IMR-90 (cell line): ENCODE measurements at regions not wholly inside any gene's neighbourhood (a gene's known extent, or its start where the extent isn't known, plus 50 kb on each side); places are given as distances from the start of the nearest gene placed in this dataset.

Experiments used
- ATAC-seq: fragments of 200-7000 bp; cut with Tn5 transposase; 2 replicates; pipeline ENCODE4 v1.9.1; 2020; ENCODE audit warnings: low read depth, mild to moderate bottlenecking, moderate library complexity
- BruUV-seq: library from RNA; stranded (reverse); fragments of 400-500 nt; replicated peaks from 2 replicates; lab custom pipeline; 2021; lab: Mats Ljungman, UMichigan
- CTCF ChIA-PET: fragments of 300-600 bp; formaldehyde crosslinking; extraction: SDS; loops from one replicate; lab custom pipeline; 2021; ENCODE audit warnings: antibody characterized with exemption; lab: Yijun Ruan, JAX
- POLR2A ChIA-PET: fragments of 300-600 bp; sonication (Branson Sonifier 250); formaldehyde crosslinking; loops from one replicate; lab custom pipeline; 2022; ENCODE audit warnings: antibody characterized with exemption; ENCODE audit not compliant: unreplicated experiment; lab: Charles Lee
- DNase-seq: peaks from one replicate; pipeline ENCODE4 v3.0.0; 2013
- H2AFZ ChIP-seq: replicated peaks from 2 replicates; pipeline ENCODE3; 2013; ENCODE audit warnings: low read length, mild to moderate bottlenecking; ENCODE audit not compliant: poor library complexity
- H2AK5ac ChIP-seq: 2 replicates; pipeline ENCODE4 v1.6.1; 2013; ENCODE audit warnings: low read depth, low read length, inconsistent platforms
- H2AK9ac ChIP-seq: replicated peaks from 2 replicates; pipeline ENCODE3; 2013; ENCODE audit warnings: mild to moderate bottlenecking, low read depth, low read length, moderate library complexity; ENCODE audit not compliant: poor library complexity
- H2BK120ac ChIP-seq: 2 replicates; pipeline ENCODE4 v1.6.1; 2013; ENCODE audit warnings: low read depth, low read length, inconsistent platforms
- H2BK15ac ChIP-seq: 3 replicates; pipeline ENCODE4 v1.6.1; 2013; ENCODE audit warnings: low read depth, low read length, inconsistent platforms
- H2BK20ac ChIP-seq: 2 replicates; pipeline ENCODE4 v1.6.1; 2013; ENCODE audit warnings: low read depth, mild to moderate bottlenecking, inconsistent platforms, low read length, moderate library complexity
- H2BK5ac ChIP-seq: 2 replicates; pipeline ENCODE4 v1.6.1; 2013; ENCODE audit warnings: mild to moderate bottlenecking, low read depth, low read length, inconsistent platforms; ENCODE audit not compliant: poor library complexity, severe bottlenecking
- H3K14ac ChIP-seq: replicated peaks from 2 replicates; pipeline ENCODE4 v1.6.1; 2013; ENCODE audit warnings: low read depth, low read length, inconsistent platforms
- H3K18ac ChIP-seq: 2 replicates; pipeline ENCODE4 v1.6.1; 2013; ENCODE audit warnings: low read depth, low read length, control low read depth
- H3K23ac ChIP-seq: 2 replicates; pipeline ENCODE4 v1.6.1; 2013; ENCODE audit warnings: low read depth, low read length, inconsistent platforms
- H3K27ac ChIP-seq: 2 replicates; pipeline ENCODE4 v1.5.1; 2013; ENCODE audit warnings: mild to moderate bottlenecking, control low read depth, low read length; ENCODE audit not compliant: insufficient read depth
- H3K27me3 ChIP-seq: 2 replicates; pipeline ENCODE4 v1.6.1; 2013; ENCODE audit warnings: low read length; ENCODE audit not compliant: control insufficient read depth, insufficient read depth
- H3K36me3 ChIP-seq: 2 replicates; pipeline ENCODE4 v1.6.1; 2013; ENCODE audit warnings: low read length, mixed read lengths; ENCODE audit not compliant: control insufficient read depth, insufficient read depth
- H3K4ac ChIP-seq: 2 replicates; pipeline ENCODE4 v1.6.1; 2013; ENCODE audit warnings: low read depth, low read length, inconsistent platforms
- H3K4me1 ChIP-seq: 2 replicates; pipeline ENCODE4 v1.6.1; 2013; ENCODE audit warnings: low read length, mixed read lengths; ENCODE audit not compliant: control insufficient read depth, insufficient read depth
- H3K4me2 ChIP-seq: 2 replicates; pipeline ENCODE4 v1.6.1; 2013; ENCODE audit warnings: low read depth, mild to moderate bottlenecking, control low read depth, low read length, moderate library complexity
- H3K4me3 ChIP-seq: 2 replicates; pipeline ENCODE4 v1.5.1; 2013; ENCODE audit warnings: low read depth, mild to moderate bottlenecking, control low read depth, low read length, moderate library complexity; ENCODE audit not compliant: insufficient read depth
- H3K56ac ChIP-seq: 2 replicates; pipeline ENCODE4 v1.6.1; 2013; ENCODE audit warnings: low read length, inconsistent platforms; ENCODE audit not compliant: insufficient read depth; ENCODE audit errors: extremely low read depth
- H3K79me1 ChIP-seq, 2 experiments: 2 replicates each; pipeline ENCODE4 v1.6.1; 2013; ENCODE audit warnings: low read length in 2 of 2, inconsistent platforms in 1 of 2, low read depth in 1 of 2
- H3K9ac ChIP-seq: 2 replicates; pipeline ENCODE4 v1.6.1; 2013; ENCODE audit warnings: low read depth, low read length, control low read depth
- H3K9me1 ChIP-seq: 2 replicates; pipeline ENCODE4 v1.6.1; 2013; ENCODE audit warnings: low read length, inconsistent platforms; ENCODE audit not compliant: insufficient read depth
- H3K9me3 ChIP-seq: 2 replicates; pipeline ENCODE4 v1.6.1; 2013; ENCODE audit warnings: low read length; ENCODE audit not compliant: control insufficient read depth, insufficient read depth
- H4K20me1 ChIP-seq: 2 replicates; pipeline ENCODE4 v1.6.1; 2013; ENCODE audit warnings: low read length, inconsistent platforms; ENCODE audit not compliant: insufficient read depth
- H4K5ac ChIP-seq: 2 replicates; pipeline ENCODE4 v1.6.1; 2013; ENCODE audit warnings: mild to moderate bottlenecking, low read depth, low read length, control low read depth
- H4K8ac ChIP-seq, 2 experiments: 2 replicates each; pipeline ENCODE4 v1.6.1; 2013; ENCODE audit warnings: low read depth in 2 of 2, low read length in 2 of 2, control low read depth in 1 of 2, inconsistent platforms in 1 of 2
- H4K91ac ChIP-seq: 2 replicates; pipeline ENCODE4 v1.6.1; 2013; ENCODE audit warnings: low read depth, low read length, inconsistent platforms; ENCODE audit not compliant: insufficient read depth
- BHLHE40 ChIP-seq: fragments of 150-350 bp; IDR thresholded peaks from 2 replicates; pipeline ENCODE4 v1.6.1; 2016; ENCODE audit warnings: mild to moderate bottlenecking, low read depth, low read length
- CEBPB ChIP-seq: IDR thresholded peaks from 2 replicates; pipeline ENCODE4 v1.6.1; 2012; ENCODE audit warnings: low read depth, low read length, improper control_type of control experiment
- FOS ChIP-seq: fragments of 150-350 bp; IDR thresholded peaks from 2 replicates; pipeline ENCODE4 v1.6.1; 2016; ENCODE audit warnings: low read depth, low read length
- NFE2L2 ChIP-seq: fragments of 150-350 bp; IDR thresholded peaks from 2 replicates; pipeline ENCODE4 v1.6.1; 2016; ENCODE audit warnings: low read depth, mild to moderate bottlenecking, low read length
- POLR2A ChIP-seq: IDR thresholded peaks from 2 replicates; pipeline ENCODE4 v1.6.1; 2012; ENCODE audit warnings: mild to moderate bottlenecking, low read depth, low read length
- RCOR1 ChIP-seq: IDR thresholded peaks from 2 replicates; pipeline ENCODE4 v1.6.1; 2012; ENCODE audit warnings: mild to moderate bottlenecking, low read length, improper control_type of control experiment; ENCODE audit not compliant: insufficient replicate concordance
- RFX5 ChIP-seq: IDR thresholded peaks from 2 replicates; pipeline ENCODE4 v1.8.0; 2012; ENCODE audit warnings: low read depth, mild to moderate bottlenecking, low read length, moderate library complexity
- SMC3 ChIP-seq: fragments of 150-350 bp; IDR thresholded peaks from 2 replicates; pipeline ENCODE4 v1.6.1; 2016; ENCODE audit warnings: low read depth, mild to moderate bottlenecking, antibody characterized with exemption, low read length, moderate library complexity
- WGBS, 2 experiments: methylation state at CpG; one replicate each; pipeline versions ENCODE4 v1.1.5 to v1.1.7; 2013; ENCODE audit warnings: missing lambda C conversion rate in 2 of 2; ENCODE audit not compliant: insufficient read length in 1 of 2; ENCODE audit errors: extremely low coverage in 2 of 2; 5-methylcytosine and 5-hydroxymethylcytosine counted together
- dilution Hi-C: fragments of 300-500 bp; cut with HindIII; formaldehyde crosslinking; loops from one replicate; pipeline ENCODE4 v1.14.3; 2018; ENCODE audit warnings: low sequenced_read_pairs; ENCODE audit not compliant: unreplicated experiment
- in situ Hi-C: fragments of 300-500 bp; cut with MboI; formaldehyde crosslinking; loops from 3 replicates; pipeline ENCODE4 v1.14.3; 2019; ENCODE audit warnings: low sequenced_read_pairs, inconsistent platforms, mixed read lengths
- intact Hi-C: fragments of 100-400 bp; cut with micrococcal nuclease; formaldehyde crosslinking; loops from 2 replicates; pipeline ENCODE4 v1.10.0; 2022
- TF ChIP-seq, protein P1 (sequence below): conservative IDR thresholded peaks from 2 replicates; pipeline ENCODE4 v1.5.1; 2012; ENCODE audit warnings: mild to moderate bottlenecking, low read depth, low read length, improper control_type of control experiment
- TF ChIP-seq, protein P2 (sequence below): fragments of 150-350 bp; IDR thresholded peaks from 2 replicates; pipeline ENCODE4 v1.6.1; 2017; ENCODE audit warnings: mild to moderate bottlenecking, antibody characterized with exemption, low read length, low read depth
- TF ChIP-seq, protein P3 (sequence below): fragments of 150-350 bp; IDR thresholded peaks from 2 replicates; pipeline ENCODE4 v1.6.1; 2016; ENCODE audit warnings: low read depth, mild to moderate bottlenecking, low read length, moderate library complexity, borderline replicate concordance

GRCh38 chr2:120669121-120669952, 66.3 kb upstream of the GLI2 start (continued):
- TF ChIP-seq, protein P1, sequence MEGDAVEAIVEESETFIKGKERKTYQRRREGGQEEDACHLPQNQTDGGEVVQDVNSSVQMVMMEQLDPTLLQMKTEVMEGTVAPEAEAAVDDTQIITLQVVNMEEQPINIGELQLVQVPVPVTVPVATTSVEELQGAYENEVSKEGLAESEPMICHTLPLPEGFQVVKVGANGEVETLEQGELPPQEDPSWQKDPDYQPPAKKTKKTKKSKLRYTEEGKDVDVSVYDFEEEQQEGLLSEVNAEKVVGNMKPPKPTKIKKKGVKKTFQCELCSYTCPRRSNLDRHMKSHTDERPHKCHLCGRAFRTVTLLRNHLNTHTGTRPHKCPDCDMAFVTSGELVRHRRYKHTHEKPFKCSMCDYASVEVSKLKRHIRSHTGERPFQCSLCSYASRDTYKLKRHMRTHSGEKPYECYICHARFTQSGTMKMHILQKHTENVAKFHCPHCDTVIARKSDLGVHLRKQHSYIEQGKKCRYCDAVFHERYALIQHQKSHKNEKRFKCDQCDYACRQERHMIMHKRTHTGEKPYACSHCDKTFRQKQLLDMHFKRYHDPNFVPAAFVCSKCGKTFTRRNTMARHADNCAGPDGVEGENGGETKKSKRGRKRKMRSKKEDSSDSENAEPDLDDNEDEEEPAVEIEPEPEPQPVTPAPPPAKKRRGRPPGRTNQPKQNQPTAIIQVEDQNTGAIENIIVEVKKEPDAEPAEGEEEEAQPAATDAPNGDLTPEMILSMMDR: peak; percentile 46

DNA sequence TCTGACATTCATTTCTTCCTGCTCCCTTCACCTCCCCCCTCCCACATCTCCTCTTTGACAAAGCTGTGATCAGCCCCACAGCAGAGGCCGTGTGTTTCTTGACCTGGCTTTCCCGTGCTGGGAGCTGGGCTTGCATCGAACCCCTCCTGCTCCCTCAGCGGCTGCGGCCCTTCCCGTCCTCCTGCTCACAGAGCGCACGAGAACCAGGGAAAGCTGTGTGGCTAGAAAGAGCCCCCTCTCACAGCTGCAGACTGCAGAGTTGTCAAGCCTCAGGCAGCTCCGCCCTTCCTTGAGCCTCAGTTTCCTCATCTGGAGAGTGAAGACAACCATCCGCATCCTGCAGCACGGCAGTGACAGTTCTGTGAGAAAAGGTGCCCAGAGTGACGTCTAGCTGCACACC, 65.7 kb upstream of the GLI2 start:
- CTCF ChIA-PET: interaction anchor here (0.6 kb wide), 2 partner anchors 209 to 410 kb away, joined by 3 to 4 read pairs; no protein-coding TSS in a partner anchor
- in situ Hi-C loops: no loop called here
- TF ChIP-seq POLR2A (no peak), CEBPB (no peak), FOS (no peak), SMC3 (no peak), BHLHE40 (no peak), RFX5 (no peak), NFE2L2 (no peak), RCOR1 (no peak)
- TF ChIP-seq, protein P2, sequence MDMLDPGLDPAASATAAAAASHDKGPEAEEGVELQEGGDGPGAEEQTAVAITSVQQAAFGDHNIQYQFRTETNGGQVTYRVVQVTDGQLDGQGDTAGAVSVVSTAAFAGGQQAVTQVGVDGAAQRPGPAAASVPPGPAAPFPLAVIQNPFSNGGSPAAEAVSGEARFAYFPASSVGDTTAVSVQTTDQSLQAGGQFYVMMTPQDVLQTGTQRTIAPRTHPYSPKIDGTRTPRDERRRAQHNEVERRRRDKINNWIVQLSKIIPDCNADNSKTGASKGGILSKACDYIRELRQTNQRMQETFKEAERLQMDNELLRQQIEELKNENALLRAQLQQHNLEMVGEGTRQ: no peak
- TF ChIP-seq, protein P3, sequence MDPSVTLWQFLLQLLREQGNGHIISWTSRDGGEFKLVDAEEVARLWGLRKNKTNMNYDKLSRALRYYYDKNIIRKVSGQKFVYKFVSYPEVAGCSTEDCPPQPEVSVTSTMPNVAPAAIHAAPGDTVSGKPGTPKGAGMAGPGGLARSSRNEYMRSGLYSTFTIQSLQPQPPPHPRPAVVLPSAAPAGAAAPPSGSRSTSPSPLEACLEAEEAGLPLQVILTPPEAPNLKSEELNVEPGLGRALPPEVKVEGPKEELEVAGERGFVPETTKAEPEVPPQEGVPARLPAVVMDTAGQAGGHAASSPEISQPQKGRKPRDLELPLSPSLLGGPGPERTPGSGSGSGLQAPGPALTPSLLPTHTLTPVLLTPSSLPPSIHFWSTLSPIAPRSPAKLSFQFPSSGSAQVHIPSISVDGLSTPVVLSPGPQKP: no peak

More for the DNA sequence above, 65.7 kb upstream of the GLI2 start:
- Histone ChIP-seq H3K4me1 (no peaks in the 10 kb centered on the region), H3K4ac (peak overlapping the region; percentile 5; the same call in 1 of the 2 replicates), H2AK5ac (peak overlapping the region; percentile 57), H2AK9ac (no peak overlapping the region), H3K36me3 (no peaks in the 10 kb centered on the region), H3K4me3 (no peak overlapping the region), H3K56ac (no peak overlapping the region), H3K9me3 (peaks cover 17% of the 10 kb centered on the region), H4K91ac (peak overlapping the region; percentile 48; the same call in 1 of the 2 replicates), H4K20me1 (no peaks in the 10 kb centered on the region), H2BK5ac (no peak overlapping the region), H3K18ac (no peak overlapping the region), H3K9me1 (no peaks in the 10 kb centered on the region), H2AFZ (peak overlapping the region; percentile 53), H2BK20ac (no peak overlapping the region), H3K27ac (no peak overlapping the region), H3K79me1 (no peaks in the 10 kb centered on the region), H2BK120ac (no peak overlapping the region), H3K23ac (no peak overlapping the region), H3K14ac (no peak overlapping the region), H3K4me2 (no peak overlapping the region), H4K8ac (no peak overlapping the region; a peak in 2 of 4 replicates), H2BK15ac (no peak overlapping the region), H3K27me3 (peaks cover 10% of the 10 kb centered on the region; the same call in 1 of the 2 replicates), H3K9ac (no peak overlapping the region), H4K5ac (no peak overlapping the region)
- no TSS peak for BruUV-seq
- intact Hi-C loops (loop anchor here (10.0 kb wide), 2 partner anchors 915 to 965 kb away; partner anchors contain the start of gene PTPN4), dilution Hi-C loops (no loop called here)
- DNase-seq (no peak), ATAC-seq (no peak)
- WGBS, 2 experiments: 100% methylated on average over 2 of the region's 12 CpGs; no CpG with 5 or more reads in 1 of the 2 experiments
- POLR2A ChIA-PET: no interaction called here
